ENCODE measurements at regions not wholly inside any gene's neighbourhood (a gene's known extent, or its start where the extent isn't known, plus 50 kb on each side); places are given as distances from the start of the nearest gene placed in this dataset.

DNA sequence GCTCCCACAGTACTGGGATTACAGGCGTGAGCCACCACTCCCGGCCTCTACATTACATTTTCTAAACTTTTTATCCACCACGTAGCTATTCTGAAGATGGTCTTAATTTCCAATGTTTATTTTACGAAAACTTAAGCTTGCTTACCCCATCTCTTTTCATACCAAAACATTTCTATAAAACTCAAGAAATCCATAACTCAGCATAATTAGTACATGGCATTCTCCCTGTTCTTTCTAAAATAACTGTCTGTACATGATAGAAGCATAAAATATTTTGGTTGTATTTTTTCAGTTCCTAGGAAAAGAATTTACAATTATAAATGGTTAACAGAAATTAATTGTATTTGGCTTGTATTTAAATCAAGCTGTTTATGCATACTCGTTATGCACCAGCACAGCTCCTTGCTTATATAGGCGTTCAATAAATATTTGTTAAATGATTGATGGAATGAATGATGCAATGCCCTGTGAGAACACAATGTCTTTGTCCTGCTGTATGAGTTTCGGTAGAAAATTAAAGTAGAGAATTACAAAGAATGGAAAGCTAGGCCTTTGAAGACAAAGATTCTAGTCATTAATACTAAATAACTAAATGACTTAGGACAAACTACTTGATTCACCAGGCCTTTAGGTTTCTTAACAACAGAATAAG is 384.2 kb downstream of the EFNA5 start:
- H3K27ac ChIP-seq (ENCODE audit: low read depth, low read length, poor library complexity, severe bottlenecking) = no peak overlapping the region
- H3K4me1 ChIP-seq (ENCODE audit: insufficient read depth, low read length, poor library complexity, severe bottlenecking) = peaks cover 11% of the 10 kb centered on the region
- H2AFZ ChIP-seq (ENCODE audit: low read length) = no peak overlapping the region
- no peaks in the 10 kb centered on the region for H3K9me2 ChIP-seq (ENCODE audit: insufficient read depth, low read length)
- H3K4me3 ChIP-seq (ENCODE audit: low read depth, low read length, poor library complexity, severe bottlenecking) = no peak overlapping the region
- H3K36me3 ChIP-seq (ENCODE audit: insufficient read depth, low read length) = no peaks in the 10 kb centered on the region
- no peak for TF ChIP-seq EZH2phosphoT487 (IDR thresholded peaks at IDR 0.05; ENCODE audit: borderline replicate concordance, low read depth, low read length)
- TF ChIP-seq, protein P1, sequence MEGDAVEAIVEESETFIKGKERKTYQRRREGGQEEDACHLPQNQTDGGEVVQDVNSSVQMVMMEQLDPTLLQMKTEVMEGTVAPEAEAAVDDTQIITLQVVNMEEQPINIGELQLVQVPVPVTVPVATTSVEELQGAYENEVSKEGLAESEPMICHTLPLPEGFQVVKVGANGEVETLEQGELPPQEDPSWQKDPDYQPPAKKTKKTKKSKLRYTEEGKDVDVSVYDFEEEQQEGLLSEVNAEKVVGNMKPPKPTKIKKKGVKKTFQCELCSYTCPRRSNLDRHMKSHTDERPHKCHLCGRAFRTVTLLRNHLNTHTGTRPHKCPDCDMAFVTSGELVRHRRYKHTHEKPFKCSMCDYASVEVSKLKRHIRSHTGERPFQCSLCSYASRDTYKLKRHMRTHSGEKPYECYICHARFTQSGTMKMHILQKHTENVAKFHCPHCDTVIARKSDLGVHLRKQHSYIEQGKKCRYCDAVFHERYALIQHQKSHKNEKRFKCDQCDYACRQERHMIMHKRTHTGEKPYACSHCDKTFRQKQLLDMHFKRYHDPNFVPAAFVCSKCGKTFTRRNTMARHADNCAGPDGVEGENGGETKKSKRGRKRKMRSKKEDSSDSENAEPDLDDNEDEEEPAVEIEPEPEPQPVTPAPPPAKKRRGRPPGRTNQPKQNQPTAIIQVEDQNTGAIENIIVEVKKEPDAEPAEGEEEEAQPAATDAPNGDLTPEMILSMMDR (conservative IDR thresholded peaks at IDR 0.05; ENCODE audit: low read length) = no peak
- POLR2A ChIA-PET = interaction anchor here (0.6 to 2.0 kb wide), 12 partner anchors 10 to 394 kb away, joined by 3 to 8 read pairs (median 3); no protein-coding TSS in a partner anchor
- H3K4me2 ChIP-seq (ENCODE audit: low read length) = no peak overlapping the region
- H3K79me2 ChIP-seq (ENCODE audit: insufficient read depth, low read depth, low read length) = no peaks in the 10 kb centered on the region
- no peak for DNase-seq (ENCODE audit: low spot score)
- BruUV-seq (replicated peaks) = no TSS peak
- intact Hi-C loops (cut with micrococcal nuclease; ENCODE audit: unreplicated experiment) = no loop called here
- CTCF ChIA-PET (ENCODE audit: unreplicated experiment) = no interaction called here
- no peaks in the 10 kb centered on the region for H3K9me3 ChIP-seq (ENCODE audit: low read length)
- H4K20me1 ChIP-seq (ENCODE audit: insufficient read depth, low read length) = no peaks in the 10 kb centered on the region

GRCh38 chr5:107285772-107286171 is 385.0 kb downstream of the EFNA5 start:
- no peak for DNase-seq (ENCODE audit: low spot score)
- CTCF ChIA-PET (ENCODE audit: unreplicated experiment) = no interaction called here

More at GRCh38 chr5:107285772-107286171, 385.0 kb downstream of the EFNA5 start:
- Histone ChIP-seq H3K4me3 (ENCODE audit: low read depth, low read length, poor library complexity, severe bottlenecking) (no peak overlapping the region), H3K79me2 (ENCODE audit: insufficient read depth, low read depth, low read length) (no peaks in the 10 kb centered on the region), H3K9me2 (ENCODE audit: insufficient read depth, low read length) (no peaks in the 10 kb centered on the region), H3K4me2 (ENCODE audit: low read length) (no peak overlapping the region), H3K36me3 (ENCODE audit: insufficient read depth, low read length) (no peaks in the 10 kb centered on the region), H3K9me3 (ENCODE audit: low read length) (no peaks in the 10 kb centered on the region), H2AFZ (ENCODE audit: low read length) (0 out of 2 replicates have a peak overlapping the region, but pooled peaks have one; percentile 23), H3K27ac (ENCODE audit: low read depth, low read length, poor library complexity, severe bottlenecking) (no peak overlapping the region), H4K20me1 (ENCODE audit: insufficient read depth, low read length) (no peaks in the 10 kb centered on the region), H3K4me1 (ENCODE audit: insufficient read depth, low read length, poor library complexity, severe bottlenecking) (peaks cover 11% of the 10 kb centered on the region)
- BruUV-seq (replicated peaks) = no TSS peak
- no peak for TF ChIP-seq EZH2phosphoT487 (IDR thresholded peaks at IDR 0.05; ENCODE audit: borderline replicate concordance, low read depth, low read length)
- TF ChIP-seq, protein P1 (conservative IDR thresholded peaks at IDR 0.05; ENCODE audit: low read length) = no peak
- POLR2A ChIA-PET = interaction anchor here (0.6 to 1.4 kb wide), 7 partner anchors 10 to 332 kb away, joined by 3 to 6 read pairs (median 3); no protein-coding TSS in a partner anchor
- intact Hi-C loops (cut with micrococcal nuclease; ENCODE audit: unreplicated experiment) = no loop called here
